ENCODE measurements at regions not wholly inside any gene's neighbourhood (a gene's known extent, or its start where the extent isn't known, plus 50 kb on each side); places are given as distances from the start of the nearest gene placed in this dataset.

DNA sequence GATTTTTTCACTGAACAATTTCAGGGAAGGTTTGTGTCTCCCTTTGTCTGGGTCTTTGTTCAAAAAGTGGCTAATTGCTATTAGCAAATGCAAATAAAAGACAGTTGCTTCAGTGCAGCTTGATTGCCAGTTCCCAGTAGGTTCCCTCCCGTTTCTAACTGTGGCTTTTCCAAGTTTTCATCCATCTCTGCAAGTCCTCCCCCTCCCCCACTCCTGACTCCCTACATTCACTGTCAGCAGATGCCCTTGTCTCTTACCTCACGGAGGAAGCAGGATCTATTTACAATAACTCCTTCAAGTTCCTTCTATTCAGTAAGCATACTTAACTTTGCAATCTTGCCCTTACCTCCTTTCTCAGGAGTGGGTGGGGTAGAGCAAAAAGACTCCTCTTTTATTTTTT lies 55.4 kb upstream of the SCEL start:
- DNase-seq = no peak

DNA sequence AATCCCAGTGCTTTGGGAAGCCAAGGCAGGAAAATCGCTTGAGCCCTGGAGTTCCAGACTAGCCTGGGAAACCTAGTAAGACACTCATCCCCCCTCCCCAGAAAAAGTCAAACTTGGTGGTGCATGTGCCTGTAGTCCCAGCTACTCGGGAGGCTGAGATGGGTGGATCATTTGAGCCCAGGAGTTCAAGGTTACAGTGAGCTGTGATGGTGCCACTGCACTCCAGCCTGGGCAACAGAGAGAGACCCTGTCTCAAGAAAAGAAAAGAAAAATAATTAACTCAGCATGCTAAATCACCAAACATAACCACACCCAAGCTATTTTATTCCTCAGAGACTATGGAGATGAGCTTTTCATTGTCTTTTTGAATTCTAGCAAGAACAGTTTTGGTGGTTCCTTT lies 56.2 kb upstream of the SCEL start:
- DNase-seq = no peak

DNA sequence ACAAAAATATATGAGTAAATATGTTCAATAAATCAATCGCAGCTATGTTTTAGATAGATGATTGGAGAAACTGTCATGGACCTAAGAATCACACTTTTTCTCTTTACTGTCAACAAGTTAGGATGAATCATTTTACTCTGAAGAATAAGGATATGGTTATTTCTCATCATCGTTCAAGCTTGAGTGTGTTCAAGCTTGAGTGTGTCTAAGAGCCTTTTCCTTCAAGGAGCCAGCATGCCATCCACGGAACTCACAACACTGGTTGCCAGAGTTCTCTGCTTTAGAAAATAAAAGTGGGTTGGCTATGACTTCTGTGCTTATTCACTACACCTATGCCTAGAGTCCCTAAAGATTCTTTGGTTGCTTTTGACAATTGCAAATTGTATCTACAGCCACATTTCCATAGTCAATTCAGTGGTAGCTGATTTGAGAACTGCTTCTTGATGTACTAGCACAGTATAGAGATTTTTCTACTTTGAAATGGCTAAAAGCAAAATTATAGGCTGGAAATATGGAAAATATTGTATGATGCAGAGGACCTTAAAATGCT lies 58.1 kb upstream of the SCEL start:
- DNase-seq = no peak

DNA sequence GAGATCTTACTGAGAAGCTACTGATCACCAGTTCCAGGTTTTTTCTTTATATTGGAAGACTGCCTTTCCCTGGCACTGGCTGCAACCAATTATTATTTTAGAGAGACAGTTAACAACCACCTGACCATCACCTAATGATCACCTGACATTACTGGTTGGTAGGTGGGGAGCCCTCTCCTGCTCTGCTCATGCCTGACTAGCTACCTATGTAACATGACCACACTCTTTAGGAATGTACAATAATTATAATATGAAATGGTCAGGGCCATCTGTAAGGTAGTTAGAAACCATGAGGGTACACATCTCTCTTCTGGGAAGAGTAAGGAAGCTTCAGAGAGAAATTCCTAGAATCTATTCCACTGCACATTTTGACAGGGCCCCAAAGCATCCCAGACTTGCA lies 59.0 kb upstream of the SCEL start:
- DNase-seq = no peak

DNA sequence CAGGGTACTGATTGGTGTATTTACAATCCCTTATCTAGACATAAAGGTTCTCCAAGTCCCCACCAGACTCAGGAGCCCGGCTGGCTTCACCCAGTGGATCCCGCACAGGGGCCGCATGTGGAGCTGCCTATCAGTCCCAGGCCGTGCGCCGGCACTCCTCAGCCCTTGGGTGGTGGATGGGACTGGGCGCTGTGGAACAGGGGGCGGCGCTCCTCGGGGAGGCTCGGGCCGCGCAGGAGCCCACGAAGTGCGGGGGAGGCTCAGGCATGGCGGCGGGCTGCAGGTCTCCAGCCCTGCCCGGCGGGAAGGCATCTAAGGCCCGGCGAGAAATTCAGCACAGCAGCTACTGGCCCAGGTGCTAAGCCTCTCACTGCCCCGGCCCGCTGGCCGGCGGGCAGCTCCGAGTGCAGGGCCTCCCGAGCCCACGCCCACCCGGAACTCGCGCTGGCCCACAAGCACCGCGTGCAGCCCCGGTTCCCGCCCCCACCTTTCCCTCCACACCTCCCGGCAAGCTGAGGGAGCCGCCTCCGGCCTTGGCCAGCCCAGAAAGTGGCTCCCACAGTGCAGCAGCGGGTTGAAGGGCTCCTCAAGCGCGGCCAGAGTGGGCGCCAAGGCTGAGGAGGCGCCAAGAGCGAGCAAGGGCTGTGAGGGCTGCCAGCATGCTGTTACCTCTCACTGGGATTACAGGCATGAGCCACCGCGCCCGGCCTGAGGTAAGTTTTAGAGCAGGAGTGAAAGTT lies 60.0 kb upstream of the SCEL start:
- no peak for DNase-seq

DNA sequence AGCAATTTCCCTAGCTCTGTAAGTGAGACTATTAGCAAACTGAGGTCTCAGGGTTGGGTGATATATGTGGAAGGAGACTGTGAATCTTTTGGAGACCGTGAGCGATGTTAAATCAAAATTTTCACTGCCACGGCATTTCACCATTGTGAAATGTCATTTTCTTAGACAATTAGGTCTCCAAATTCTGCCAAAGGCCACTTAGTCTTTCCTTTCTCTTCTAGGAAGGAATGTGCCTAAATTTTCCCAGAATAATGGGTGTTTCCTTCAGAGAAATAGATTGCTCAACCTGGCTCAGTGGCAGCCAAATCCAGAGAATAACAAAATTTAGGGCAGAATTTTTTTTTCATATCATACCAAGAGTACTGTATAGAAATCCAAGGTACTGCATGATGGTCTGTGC lies 64.5 kb upstream of the SCEL start:
- no peak for DNase-seq

DNA sequence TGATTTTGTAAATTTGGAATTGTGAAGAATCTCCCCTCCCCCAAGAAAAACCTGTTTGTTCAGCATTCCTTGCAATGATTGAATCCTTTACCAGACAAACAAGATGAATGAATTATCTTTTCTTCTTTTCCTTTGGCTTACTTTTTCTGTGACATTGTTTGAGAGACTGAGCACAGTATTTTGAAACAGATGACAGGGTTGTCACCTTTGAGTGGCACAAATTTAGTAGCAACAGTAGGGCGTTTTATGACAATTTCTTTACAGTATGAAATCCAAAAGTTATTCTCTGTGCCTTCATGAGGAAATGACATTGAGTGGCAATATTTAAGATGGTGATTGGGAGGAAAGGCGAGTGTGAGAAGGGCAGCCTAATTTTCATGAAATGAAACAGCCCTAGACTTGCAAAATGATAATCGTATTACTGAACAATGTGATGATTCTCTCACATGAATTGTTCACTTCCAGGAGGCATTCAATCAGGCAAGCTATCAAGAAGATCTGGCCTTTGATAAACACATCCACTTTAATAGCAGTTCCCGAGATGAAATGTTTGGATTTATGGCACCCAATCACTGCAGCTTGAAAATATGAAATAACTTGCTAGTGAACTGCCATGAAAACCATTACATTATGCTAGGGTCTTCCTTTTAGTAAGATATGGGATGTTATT lies 68.6 kb upstream of the SCEL start:
- DNase-seq = no peak

DNA sequence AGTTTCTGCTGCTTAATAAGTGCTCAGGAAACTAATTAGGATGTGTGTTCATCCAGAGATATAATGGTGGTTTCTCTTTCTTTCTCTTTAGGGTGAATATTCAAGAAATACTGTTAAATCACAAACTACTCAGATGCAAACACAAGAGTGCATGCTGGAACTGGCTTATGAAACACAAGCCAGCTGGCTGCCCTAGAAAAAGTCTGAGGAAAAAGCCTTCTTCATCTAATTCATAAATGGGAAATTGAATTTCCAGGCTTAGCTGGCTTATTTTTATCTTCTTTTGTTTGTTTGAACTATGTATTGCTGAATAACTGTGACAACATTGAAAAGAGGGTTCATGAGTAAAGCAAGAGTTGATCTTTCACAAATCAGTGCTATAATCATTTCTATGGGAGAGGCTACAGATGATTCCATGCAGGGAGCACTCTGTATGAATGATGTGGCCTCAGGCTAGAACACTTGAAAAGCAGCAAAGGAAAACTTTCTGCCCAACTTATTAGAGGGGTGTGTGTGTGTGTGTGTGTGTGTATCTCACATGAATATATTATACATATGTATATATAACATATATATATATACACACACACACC lies 69.8 kb upstream of the SCEL start:
- no peak for DNase-seq

DNA sequence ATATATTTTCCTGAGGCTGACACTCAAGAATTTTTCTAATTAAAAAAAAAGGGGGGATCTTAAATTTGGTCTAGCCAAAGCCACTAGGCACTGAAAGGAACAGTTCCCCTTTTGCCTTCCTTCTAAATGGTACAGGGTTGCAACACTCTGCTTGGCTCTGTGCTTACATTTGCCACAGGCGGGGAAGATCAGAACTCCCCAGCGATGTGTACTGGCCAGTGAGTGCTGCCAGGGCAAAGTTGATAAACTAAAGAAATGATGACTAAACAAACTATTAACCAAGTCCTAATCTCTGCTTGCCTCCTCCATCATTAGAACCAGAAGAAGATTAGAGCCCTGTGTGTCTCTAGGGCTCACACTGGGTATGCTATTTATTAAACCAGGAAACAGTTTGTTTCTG lies 75.3 kb upstream of the SCEL start:
- peak; percentile 99 for DNase-seq

DNA sequence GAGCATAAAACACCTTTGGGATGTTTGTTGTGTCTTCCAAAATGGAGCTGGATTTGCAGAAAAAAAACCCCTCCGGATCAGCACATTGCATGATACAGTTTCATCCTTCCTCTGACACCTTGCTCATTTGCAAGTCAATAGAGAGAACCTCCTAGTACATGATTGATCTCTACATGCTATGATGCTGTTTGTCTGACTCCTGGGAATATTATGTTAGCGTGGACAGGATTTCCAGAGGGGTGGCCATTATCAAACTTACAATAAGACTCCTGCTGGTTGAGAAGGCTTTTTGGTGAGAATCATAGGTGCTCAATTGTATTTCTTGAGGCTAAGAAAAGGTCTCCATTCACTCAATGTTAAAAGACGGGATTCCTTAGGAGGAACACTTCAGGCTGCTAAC lies 75.9 kb upstream of the SCEL start:
- DNase-seq = no peak

DNA sequence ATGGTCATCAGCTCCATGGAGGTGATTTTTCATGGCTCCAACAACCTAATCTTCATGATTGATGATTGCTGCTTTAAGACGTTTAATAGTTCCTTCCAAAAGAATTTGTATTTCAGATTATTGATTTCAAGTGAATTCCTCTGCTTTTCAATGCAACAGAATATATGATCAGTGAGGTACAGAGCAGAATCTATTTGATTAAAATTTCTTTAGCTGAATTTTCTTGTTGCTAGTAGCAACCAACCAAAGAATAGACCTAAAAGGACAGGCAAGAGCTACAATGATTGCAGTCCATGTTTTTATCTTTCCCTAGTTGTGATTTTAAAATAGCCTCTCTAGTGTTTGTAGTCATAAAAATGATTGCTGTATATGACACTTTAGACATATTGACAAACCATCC lies 76.8 kb upstream of the SCEL start:
- no peak for DNase-seq

DNA sequence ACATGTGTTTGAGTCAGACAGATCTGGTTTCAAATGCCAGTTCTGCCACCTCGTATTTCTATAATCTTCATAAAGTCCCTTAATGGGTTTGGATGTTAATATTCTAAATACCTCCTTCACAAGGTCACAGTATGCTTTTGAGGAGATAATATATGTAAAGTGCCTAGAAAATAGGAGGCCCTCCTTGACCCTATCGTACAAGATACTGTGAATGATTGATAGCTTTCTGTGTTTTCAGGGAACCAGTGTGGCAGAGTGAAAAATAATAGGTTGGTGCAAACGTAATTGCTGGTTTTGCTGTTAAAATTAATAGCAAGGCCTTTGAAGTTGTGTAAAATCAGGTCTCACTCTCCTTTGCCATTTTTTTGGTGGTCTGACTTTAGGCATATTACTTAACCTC lies 77.5 kb upstream of the SCEL start:
- no peak for DNase-seq

DNA sequence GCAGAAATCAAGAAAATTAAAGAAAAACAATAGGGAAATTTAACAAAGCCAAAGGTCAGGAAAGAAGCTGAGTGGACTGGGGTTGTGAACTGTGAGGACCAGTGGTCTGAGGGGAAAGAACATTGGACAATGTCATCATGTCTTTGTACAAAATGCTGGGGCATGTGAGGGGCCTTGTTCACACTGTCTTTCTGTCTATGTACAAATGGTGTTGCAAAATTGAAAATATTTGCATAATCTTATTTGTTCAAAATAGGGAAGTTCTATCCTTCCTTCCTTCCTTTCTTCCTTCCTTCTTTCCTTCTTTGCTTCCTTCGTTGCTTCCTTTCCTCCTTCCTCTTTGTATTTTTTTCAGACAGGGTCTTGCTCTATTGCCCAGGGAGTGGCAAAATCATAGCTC lies 79.2 kb upstream of the SCEL start:
- peak; percentile 58 to 66 for DNase-seq

DNA sequence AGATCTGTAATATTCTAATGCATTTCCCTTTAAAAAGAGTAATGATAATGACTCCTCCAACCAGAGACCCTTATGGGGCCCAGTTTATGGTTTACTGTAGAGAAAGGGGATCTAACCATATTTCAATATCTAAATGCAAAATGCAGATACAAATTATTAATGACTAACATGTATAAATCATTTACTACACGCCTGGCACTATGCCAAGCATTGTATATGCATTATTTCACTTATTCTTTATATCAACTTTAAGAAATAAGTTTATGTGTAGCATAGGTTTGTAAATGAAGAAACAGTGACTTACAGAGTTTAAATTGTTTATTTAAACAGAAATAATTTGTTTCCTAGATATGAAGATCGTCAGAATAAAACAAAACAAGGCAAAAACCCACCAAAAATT lies 86.2 kb upstream of the SCEL start:
- DNase-seq = no peak

DNA sequence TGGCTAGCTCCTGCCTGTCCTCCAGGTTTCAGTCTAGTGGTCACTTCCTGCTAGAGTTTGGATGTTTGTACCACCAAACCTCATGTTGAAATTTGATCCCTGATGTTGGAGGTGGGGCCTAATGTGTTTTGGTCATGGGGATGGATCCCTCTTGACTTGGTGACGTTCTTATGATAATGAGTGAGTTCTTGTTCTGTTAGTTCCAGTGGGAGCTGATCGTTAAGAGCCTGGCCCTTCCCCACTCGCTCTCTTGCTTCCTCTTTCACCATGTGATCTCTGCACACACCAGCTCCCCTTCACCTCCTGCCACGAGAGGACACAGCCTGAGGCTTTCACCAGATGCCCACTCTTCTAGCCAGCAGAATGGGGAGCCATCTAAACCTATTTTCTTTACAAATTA lies 86.8 kb upstream of the SCEL start:
- no peak for DNase-seq

DNA sequence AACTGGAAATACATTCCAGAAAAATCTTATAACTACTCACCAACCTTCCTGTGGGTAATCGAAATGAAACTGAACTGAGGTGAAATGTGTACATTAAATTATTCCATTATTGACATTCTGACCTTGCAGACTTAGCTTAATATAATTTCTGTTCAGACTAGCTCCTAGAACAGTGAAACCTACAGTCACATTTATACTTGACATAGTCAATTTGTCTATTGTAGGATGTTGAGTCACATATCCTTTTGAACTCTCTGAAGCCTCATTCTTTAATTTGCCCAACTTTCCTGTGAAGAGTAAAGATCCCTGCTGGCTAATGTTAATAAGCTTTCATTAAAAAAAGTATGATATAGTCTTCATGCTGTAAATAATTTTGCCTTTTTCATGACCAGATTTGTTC lies 92.0 kb upstream of the SCEL start:
- no peak for DNase-seq

DNA sequence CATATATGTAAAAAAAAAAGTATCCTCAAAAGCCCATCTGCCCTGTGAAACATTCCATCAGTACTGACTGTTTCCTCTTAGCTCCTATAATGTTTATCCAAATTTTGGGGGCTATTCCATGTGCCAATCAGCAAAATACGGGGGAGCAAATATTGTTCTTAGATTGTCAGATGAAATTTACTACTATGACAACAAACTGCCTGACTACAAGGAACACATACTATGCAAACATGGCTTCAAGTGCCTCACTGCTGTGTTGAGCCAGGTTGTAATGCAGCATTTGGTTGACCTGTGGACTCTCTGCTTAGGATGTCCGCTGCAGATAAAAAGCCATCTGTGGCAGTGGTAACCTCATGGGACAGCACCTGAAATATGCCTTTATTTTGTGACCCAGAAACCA lies 98.2 kb upstream of the SCEL start:
- DNase-seq = no peak

DNA sequence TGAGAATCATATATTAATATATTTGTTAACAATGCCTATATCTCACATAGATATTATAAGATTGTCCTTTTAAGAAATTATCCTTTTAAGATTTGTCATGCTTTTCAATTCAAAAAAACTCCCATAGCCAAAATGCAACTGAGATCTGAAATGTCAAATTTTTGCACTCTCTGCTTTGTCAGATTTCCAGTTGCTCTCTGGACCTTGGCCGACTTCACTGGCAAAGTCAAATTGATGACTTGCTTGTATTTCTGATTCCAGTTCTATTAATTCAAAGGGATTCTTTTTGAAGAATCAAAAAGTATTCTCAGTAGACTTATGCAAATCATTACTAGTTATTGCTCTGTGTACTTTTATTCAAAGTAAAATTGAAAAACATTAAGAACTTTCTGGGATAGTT lies 101.2 kb upstream of the SCEL start:
- DNase-seq = no peak

DNA sequence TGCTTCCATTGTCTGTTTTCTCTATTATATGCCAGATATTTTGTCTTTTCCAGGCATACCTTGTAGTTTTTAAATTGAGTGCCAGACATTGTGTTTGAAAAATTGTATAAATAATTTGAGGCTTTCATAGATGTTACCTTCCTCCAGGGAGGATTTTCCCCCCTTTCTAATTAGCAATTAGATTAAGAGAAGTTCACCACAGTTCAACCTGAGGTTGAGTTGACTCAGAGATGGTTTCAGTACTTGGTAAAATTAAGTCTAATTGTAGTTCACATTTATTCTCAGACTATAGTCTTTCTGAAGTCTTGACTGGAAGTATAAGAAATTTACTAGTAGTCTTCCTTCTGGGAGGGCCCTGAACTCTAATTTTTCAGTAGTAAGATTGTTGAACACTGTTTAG lies 104.1 kb upstream of the SCEL start:
- DNase-seq = no peak

DNA sequence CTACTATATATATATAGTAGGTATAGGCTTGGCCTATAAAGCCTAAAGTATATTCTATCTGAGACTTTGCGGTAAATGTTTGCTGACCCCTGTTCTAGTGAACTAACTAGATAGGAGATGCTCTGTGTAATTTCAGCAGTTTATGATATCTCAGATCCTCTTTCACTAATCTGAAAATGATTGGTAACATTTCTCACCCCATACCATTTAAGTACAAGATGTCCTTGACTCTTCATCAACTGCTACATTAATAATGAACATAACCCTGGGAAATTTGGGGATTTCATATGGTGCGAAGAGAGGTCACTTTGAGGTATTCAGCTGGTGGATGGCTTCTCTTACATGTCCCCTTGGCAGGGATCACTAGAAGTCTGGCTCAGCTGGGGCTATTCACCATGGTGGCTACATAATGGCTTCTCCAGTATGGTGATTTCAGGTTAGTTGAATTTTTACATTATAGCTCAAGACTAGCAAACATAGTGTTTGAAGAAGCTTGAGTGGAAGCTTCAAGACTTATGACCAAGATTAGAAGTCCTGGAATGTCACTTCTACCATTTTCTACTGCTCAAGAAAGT lies 103.6 kb upstream of the MYCBP2 start:
- DNase-seq = no peak

DNA sequence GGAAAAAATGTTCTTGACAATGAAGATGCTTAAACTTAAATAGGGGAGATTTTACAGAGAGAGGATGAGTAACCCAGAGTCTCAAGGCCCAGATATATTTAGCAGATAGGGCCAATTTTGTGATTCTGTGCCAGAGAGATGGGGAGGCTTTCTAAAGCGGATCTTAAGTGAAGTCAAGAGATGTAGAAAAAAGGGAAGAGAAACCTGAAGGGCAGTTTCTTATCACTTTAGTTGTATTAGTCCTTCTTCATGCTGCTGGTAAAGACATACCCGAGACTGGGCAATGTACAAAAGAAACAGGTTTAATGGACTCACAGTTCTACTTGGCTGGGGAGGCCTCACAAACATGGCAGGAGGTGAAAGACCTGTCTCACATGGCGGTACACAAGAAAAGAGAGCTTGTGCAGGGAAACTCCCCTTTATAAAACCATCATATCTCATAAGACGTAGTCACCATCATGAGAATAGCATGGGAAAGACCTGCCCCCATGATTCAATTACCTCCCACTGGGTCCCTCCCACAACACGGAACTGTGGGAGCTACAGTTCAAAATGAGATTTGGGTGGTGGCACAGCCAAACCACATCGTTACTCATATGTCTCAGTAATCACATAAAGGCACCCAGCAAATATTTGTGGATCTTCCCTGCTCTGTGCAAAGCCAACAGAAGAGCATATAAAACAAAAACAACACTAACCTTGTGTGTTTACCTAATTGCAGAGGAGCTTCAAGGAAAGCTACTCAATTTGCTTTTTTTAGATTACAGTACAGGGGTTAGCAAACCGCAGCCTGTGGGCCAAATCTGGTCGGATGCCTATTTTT lies 102.6 kb upstream of the MYCBP2 start:
- no peak for DNase-seq

DNA sequence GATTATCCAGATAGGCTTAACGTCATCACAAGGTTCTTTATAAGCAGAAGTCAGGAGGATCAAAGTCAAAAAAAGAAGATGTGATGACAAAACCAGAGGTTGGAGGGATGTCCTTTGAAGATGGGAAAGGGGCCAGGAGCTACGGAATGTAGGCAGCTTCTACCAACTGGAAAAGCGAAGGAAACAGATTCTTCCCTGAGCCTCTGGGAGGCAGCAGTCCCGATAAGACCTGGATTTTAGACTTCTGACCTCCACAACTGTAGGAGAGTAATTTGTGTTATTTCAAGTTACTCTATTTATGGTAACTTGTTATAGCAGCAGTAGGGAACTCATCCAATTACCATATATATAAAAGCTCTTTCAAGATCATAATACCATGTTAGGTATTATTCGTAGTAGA lies 98.8 kb upstream of the MYCBP2 start:
- DNase-seq = no peak

DNA sequence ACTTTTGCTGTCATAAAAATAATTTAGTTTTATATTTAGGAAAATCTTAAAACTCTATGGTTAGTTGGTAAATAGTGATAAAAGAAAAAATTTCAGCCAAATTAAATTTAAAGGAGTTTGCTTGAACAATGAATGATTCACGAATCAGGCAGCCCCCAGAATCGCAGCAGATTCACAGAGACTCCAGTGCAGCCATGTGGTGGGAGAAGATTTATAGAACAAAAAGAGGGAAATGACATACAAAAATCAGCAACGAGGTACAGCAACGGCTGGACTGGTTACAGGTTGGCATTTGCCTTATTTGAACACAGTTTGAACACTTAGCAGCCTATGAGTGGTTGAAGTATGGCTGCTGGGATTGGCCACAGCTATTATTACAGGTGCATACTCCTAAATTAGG lies 96.4 kb upstream of the MYCBP2 start:
- no peak for DNase-seq
